ENCODE measurements at regions not wholly inside any gene's neighbourhood (a gene's known extent, or its start where the extent isn't known, plus 50 kb on each side); places are given as distances from the start of the nearest gene placed in this dataset.

DNA sequence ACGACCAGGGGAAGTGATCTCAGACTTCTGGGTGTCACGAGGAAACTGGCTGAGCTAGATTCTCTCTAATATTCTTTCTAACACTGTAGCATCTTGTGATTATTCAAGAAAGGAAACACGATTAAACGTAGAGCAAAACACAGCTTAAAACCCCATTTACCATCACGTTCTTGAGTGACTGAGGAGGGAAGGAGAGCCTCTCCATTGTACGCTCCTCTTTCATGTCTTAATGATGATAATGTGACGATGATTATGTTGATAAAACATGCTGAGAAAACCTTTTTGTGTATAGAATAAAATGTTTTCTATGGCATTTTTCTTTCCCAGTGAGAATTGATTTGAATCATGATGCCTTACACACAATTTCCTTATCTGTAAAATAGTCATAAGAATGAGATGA lies 705.6 kb upstream of the ID2 start:
- TF ChIP-seq, protein P1, sequence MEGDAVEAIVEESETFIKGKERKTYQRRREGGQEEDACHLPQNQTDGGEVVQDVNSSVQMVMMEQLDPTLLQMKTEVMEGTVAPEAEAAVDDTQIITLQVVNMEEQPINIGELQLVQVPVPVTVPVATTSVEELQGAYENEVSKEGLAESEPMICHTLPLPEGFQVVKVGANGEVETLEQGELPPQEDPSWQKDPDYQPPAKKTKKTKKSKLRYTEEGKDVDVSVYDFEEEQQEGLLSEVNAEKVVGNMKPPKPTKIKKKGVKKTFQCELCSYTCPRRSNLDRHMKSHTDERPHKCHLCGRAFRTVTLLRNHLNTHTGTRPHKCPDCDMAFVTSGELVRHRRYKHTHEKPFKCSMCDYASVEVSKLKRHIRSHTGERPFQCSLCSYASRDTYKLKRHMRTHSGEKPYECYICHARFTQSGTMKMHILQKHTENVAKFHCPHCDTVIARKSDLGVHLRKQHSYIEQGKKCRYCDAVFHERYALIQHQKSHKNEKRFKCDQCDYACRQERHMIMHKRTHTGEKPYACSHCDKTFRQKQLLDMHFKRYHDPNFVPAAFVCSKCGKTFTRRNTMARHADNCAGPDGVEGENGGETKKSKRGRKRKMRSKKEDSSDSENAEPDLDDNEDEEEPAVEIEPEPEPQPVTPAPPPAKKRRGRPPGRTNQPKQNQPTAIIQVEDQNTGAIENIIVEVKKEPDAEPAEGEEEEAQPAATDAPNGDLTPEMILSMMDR (IDR thresholded peaks at IDR 0.05): no peak
- TF ChIP-seq POLR2AphosphoS5 (IDR thresholded peaks at IDR 0.05) (no peak), POLR2A (IDR thresholded peaks at IDR 0.05) (no peak)
